Fibroblast of villous mesenchyme (primary cell): ENCODE measurements at regions not wholly inside any gene's neighbourhood (a gene's known extent, or its start where the extent isn't known, plus 50 kb on each side); places are given as distances from the start of the nearest gene placed in this dataset.

Source experiments
- DNase-seq: peaks from one replicate; pipeline ENCODE4 v3.0.0-alpha.2; 2010; ENCODE audit warnings: low read depth
- H3K4me3 ChIP-seq: 2 replicates; pipeline ENCODE4 v1.5.1; 2011; ENCODE audit warnings: low read depth, mild to moderate bottlenecking, low read length
- TF ChIP-seq, protein P1 (sequence below): IDR thresholded peaks from 2 replicates; pipeline ENCODE4 v1.5.1; 2012; ENCODE audit warnings: low read depth, mild to moderate bottlenecking, low read length; ENCODE audit not compliant: insufficient read depth

- TF ChIP-seq, protein P1, sequence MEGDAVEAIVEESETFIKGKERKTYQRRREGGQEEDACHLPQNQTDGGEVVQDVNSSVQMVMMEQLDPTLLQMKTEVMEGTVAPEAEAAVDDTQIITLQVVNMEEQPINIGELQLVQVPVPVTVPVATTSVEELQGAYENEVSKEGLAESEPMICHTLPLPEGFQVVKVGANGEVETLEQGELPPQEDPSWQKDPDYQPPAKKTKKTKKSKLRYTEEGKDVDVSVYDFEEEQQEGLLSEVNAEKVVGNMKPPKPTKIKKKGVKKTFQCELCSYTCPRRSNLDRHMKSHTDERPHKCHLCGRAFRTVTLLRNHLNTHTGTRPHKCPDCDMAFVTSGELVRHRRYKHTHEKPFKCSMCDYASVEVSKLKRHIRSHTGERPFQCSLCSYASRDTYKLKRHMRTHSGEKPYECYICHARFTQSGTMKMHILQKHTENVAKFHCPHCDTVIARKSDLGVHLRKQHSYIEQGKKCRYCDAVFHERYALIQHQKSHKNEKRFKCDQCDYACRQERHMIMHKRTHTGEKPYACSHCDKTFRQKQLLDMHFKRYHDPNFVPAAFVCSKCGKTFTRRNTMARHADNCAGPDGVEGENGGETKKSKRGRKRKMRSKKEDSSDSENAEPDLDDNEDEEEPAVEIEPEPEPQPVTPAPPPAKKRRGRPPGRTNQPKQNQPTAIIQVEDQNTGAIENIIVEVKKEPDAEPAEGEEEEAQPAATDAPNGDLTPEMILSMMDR = no peak
- DNase-seq = no peak
- no peak overlapping the region for H3K4me3 ChIP-seq
Measured at GRCh38 chr3:94310341-94311135, 247.7 kb downstream of the NSUN3 start.

DNA sequence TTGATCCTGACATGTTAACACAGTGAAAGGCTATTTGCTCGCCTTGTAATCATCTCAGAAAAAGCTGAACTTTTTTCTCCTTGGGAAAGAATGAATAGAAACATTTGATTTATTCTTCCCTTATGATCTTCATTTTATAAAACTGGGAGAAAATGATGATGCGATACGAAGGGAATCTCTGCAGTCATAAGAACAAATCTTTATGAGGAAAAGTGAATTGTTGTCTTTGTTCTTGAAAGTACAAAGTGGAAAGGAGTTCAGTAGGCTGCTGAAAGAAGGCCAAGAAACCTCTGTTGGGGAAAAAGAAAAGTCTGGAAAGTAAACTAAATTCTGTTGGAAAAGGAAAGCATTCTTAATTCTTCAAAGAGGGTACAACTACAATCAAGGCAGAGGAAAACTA is 248.8 kb downstream of the NSUN3 start:
- TF ChIP-seq, protein P1 = no peak
- DNase-seq = no peak
- H3K4me3 ChIP-seq = no peak overlapping the region

DNA sequence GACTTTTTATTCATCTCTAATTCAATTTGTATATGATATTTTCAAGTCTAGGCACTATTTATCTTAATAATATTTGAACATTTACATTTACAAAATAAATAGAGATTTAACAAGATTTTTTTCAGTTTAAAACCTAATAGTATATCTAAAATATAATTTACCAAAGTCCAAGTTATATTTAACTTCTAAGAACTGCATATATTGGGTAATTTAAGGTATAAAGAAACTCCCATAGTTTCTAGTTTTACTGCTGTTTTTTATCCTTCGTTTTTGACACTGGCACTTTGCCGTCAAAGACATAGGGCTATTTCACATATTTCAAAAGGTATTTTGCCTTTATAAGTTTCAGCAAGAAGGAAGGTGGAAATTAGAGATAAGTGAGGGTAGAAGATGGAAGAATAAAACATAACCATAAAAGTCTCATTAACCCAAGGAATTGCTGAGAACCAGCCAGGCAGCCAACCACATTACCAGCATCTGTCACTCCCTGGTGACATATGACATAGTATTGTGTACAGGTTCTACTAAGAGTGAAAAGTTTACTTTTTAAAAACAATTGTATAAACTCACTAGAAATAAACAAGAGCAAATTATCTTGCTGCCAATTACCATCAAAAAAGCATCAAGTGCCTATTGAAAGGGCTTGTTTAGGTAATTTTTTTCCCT is 251.5 kb downstream of the NSUN3 start:
- no peak for DNase-seq
- H3K4me3 ChIP-seq = no peak overlapping the region
- TF ChIP-seq, protein P1 = no peak

DNA sequence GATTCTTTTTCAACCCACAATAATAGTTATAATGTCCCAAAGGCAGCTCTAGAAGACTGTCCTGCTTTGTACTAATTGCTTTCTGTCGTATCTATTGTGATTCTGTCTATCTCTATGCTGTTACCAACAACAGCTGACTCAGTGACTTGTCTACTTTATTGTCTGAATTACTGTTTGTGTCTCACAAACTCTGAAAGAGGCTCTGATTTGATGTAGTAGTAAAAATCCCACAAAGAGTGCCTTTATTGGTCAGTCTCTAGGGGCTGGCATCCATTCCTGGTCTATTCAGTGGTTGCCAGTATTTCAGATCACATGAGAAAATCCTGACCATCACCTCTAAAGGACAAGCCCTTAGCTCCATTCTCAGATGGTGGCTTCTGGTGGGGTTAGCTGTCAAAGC is 254.2 kb downstream of the NSUN3 start:
- TF ChIP-seq, protein P1 = no peak
- DNase-seq = no peak
- no peak overlapping the region for H3K4me3 ChIP-seq

DNA sequence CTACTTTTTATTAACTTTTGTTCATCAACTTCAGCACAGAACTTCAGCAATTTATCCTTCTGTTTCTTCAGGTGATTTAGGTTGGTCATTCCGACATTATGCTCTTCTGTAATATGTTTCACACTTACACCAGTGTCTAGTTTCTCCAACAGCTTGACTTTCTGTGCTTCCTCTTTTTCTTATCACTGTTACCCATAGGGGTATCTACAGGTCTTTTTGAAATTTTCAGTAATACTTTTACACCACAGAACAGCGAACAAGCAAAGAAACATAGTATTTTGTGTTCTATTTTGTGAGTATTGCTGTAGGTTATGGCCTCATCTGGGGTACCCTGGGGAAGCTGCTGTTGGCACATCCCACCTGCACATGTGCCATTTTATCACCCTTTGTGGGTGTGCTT is 260.7 kb downstream of the NSUN3 start:
- TF ChIP-seq, protein P1 = no peak
- DNase-seq = no peak
- H3K4me3 ChIP-seq = no peak overlapping the region

GRCh38 chr3:94331831-94332230 is 269.0 kb downstream of the NSUN3 start:
- DNase-seq = no peak
- no peak overlapping the region for H3K4me3 ChIP-seq
- TF ChIP-seq, protein P1 = no peak
